ENCODE measurements at regions not wholly inside any gene's neighbourhood (a gene's known extent, or its start where the extent isn't known, plus 50 kb on each side); places are given as distances from the start of the nearest gene placed in this dataset.

DNA sequence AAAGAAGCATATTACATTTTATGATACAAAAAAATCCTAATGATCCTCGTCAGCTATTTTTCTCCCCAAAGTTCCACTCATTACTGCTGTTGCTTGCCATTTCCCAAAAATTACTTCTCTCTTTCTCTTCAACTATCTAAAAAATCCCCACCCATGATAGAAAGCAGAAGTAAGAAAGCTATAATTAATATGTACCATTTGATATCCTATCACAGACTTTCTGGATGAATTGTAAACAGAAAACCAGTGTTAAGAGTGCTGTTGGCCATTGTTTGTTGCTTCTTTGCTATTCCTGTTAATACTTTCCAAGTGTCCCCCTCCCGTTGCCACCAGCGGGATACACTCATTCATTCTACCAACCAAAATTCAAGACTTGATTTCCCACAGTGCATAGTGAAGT lies 136.3 kb upstream of the SMARCA2 start:
- H3K27me3 Mint-ChIP-seq, result peaks cover 12% of the 10 kb centered on the region

DNA sequence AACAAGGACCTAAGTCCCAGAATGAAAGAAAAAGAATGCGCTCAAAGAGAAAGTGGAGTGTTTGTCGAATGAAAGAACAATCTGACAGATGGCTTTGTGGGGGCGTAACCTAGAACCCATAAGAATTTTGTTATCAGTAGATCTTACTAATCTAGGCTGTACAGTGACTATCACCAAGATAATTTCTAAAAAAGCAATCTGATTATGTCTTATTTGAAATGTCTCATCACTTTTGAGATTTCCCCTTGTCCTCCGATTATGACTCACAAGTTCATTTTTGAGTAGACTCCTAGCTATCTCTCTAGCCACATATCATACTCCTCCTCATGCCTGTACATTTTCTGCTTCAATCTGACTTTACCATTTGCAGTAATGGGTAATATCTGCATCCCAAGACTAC lies 135.6 kb upstream of the SMARCA2 start:
- peaks cover 11% of the 10 kb centered on the region for H3K27me3 Mint-ChIP-seq
- H3K4me1 Mint-ChIP-seq (ENCODE audit: low read depth), result peaks cover 30% of the 10 kb centered on the region
- intact Hi-C loops (cut with micrococcal nuclease), result loop anchor here (5.0 kb wide), 2 partner anchors 63 to 138 kb away; partner anchors contain the start of gene SMARCA2
- no peaks in the 10 kb centered on the region for H3K36me3 Mint-ChIP-seq (ENCODE audit: low read depth)
- POLR2A ChIA-PET, result interaction anchor here (0.6 to 1.0 kb wide), 2 partner anchors 44 to 133 kb away, joined by 3 to 5 read pairs; no protein-coding TSS in a partner anchor
- TF ChIP-seq, protein P1, sequence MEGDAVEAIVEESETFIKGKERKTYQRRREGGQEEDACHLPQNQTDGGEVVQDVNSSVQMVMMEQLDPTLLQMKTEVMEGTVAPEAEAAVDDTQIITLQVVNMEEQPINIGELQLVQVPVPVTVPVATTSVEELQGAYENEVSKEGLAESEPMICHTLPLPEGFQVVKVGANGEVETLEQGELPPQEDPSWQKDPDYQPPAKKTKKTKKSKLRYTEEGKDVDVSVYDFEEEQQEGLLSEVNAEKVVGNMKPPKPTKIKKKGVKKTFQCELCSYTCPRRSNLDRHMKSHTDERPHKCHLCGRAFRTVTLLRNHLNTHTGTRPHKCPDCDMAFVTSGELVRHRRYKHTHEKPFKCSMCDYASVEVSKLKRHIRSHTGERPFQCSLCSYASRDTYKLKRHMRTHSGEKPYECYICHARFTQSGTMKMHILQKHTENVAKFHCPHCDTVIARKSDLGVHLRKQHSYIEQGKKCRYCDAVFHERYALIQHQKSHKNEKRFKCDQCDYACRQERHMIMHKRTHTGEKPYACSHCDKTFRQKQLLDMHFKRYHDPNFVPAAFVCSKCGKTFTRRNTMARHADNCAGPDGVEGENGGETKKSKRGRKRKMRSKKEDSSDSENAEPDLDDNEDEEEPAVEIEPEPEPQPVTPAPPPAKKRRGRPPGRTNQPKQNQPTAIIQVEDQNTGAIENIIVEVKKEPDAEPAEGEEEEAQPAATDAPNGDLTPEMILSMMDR (IDR thresholded peaks at IDR 0.05), result no peak
- ATAC-seq, result peak; percentile 71
- peak; percentile 65 for DNase-seq
- no peak overlapping the region for H3K4me3 Mint-ChIP-seq
- H3K9me3 Mint-ChIP-seq, result no peaks in the 10 kb centered on the region
- no peak overlapping the region for H3K27ac Mint-ChIP-seq
- CTCF ChIA-PET, result interaction anchor here (1.1 to 1.7 kb wide), 3 partner anchors 10 to 135 kb away, joined by 3 to 5 read pairs (median 3); partner anchors contain the start of gene SMARCA2

More for the DNA sequence above, 136.3 kb upstream of the SMARCA2 start:
- intact Hi-C loops (cut with micrococcal nuclease), result loop anchor here (5.0 kb wide), 2 partner anchors 63 to 138 kb away; partner anchors contain the start of gene SMARCA2
- ATAC-seq, result no peak
- no peak overlapping the region for H3K27ac Mint-ChIP-seq
- no peak overlapping the region for H3K4me3 Mint-ChIP-seq
- POLR2A ChIA-PET, result interaction anchor here (0.6 to 1.0 kb wide), 2 partner anchors 45 to 134 kb away, joined by 3 to 5 read pairs; no protein-coding TSS in a partner anchor
- DNase-seq, result no peak
- TF ChIP-seq, protein P1 (IDR thresholded peaks at IDR 0.05), result no peak
- CTCF ChIA-PET, result interaction anchor here (0.7 to 1.7 kb wide), 4 partner anchors 9 to 151 kb away, joined by 3 to 5 read pairs (median 3); partner anchors contain the start of gene SMARCA2
- H3K9me3 Mint-ChIP-seq, result no peaks in the 10 kb centered on the region
- peaks cover 30% of the 10 kb centered on the region for H3K4me1 Mint-ChIP-seq (ENCODE audit: low read depth)
- H3K36me3 Mint-ChIP-seq (ENCODE audit: low read depth), result no peaks in the 10 kb centered on the region

DNA sequence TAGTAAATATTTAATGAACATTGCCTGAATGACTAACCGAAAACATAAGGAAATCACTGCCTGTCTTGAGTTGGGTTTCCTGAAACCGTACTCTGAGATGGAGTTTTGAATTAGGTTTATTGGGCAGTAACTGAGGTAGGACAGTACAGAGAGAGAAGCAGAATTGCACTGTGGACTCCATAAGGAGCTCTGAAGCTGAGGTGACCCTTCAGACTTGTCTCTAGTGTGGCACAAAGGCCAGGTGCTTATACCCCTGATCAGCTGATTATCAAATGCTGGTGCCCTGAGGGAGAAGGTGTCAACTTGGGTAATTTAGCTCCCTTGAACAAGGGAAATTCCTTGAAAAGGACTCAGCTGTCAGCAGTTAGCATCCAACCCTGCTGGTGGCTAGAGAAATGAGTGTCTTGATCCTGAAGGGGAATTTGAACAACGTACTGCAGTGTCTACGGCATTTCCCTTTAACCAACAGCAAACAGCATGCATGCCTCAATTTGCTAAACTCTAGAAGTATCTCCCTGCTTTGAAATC lies 135.0 kb upstream of the SMARCA2 start:
- no peaks in the 10 kb centered on the region for H3K9me3 Mint-ChIP-seq
- H3K27ac Mint-ChIP-seq, result no peak overlapping the region
- ATAC-seq (peak; percentile 9), DNase-seq (peak; percentile 29)
- TF ChIP-seq, protein P1 (IDR thresholded peaks at IDR 0.05), result no peak
- no peaks in the 10 kb centered on the region for H3K36me3 Mint-ChIP-seq (ENCODE audit: low read depth)
- POLR2A ChIA-PET, result no interaction called here
- CTCF ChIA-PET, result interaction anchor here (1.7 kb wide), 1 partner anchor 10 kb away, joined by 5 read pairs; no protein-coding TSS in a partner anchor
- peaks cover 28% of the 10 kb centered on the region for H3K4me1 Mint-ChIP-seq (ENCODE audit: low read depth)
- H3K27me3 Mint-ChIP-seq, result peaks cover 11% of the 10 kb centered on the region
- intact Hi-C loops (cut with micrococcal nuclease), result no loop called here
- H3K4me3 Mint-ChIP-seq, result no peak overlapping the region

DNA sequence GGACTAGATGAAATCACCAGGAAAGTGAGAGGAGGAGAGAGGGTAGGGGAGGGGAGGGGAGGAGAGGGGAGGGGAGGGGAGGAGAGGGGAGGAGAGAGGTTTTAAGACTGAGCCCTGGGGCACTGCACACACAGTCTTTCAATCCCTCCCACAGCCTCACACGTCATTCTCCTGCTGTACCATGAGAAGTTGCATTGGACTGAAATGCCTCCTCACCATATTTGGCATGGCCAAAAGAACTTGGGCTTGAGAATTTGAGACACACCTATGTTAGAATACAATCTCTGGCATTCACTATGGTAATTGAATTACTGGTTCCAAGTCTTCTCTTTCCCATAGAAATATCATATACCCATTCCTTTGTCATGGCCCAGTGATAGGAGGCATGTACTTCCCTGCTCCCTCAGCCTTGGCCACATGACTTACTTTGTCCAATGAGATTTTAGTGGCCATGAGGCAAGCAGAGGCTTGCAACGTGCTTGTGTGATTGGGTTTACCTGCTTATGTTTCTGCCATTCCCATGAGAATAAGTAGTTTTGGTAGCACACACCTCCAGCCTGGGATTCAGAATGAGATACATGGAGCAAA lies 133.3 kb upstream of the SMARCA2 start:
- no peak for ATAC-seq
- no peaks in the 10 kb centered on the region for H3K9me3 Mint-ChIP-seq
- H3K4me3 Mint-ChIP-seq, result no peak overlapping the region
- no peak for DNase-seq
- peaks cover 11% of the 10 kb centered on the region for H3K27me3 Mint-ChIP-seq
- H3K36me3 Mint-ChIP-seq (ENCODE audit: low read depth), result no peaks in the 10 kb centered on the region
- POLR2A ChIA-PET, result no interaction called here
- no peak overlapping the region for H3K27ac Mint-ChIP-seq
- TF ChIP-seq, protein P1 (IDR thresholded peaks at IDR 0.05), result no peak
- CTCF ChIA-PET, result no interaction called here
- H3K4me1 Mint-ChIP-seq (ENCODE audit: low read depth), result peaks cover 11% of the 10 kb centered on the region
- intact Hi-C loops (cut with micrococcal nuclease), result no loop called here
